ENCODE measurements at regions not wholly inside any gene's neighbourhood (a gene's known extent, or its start where the extent isn't known, plus 50 kb on each side); places are given as distances from the start of the nearest gene placed in this dataset.

DNA sequence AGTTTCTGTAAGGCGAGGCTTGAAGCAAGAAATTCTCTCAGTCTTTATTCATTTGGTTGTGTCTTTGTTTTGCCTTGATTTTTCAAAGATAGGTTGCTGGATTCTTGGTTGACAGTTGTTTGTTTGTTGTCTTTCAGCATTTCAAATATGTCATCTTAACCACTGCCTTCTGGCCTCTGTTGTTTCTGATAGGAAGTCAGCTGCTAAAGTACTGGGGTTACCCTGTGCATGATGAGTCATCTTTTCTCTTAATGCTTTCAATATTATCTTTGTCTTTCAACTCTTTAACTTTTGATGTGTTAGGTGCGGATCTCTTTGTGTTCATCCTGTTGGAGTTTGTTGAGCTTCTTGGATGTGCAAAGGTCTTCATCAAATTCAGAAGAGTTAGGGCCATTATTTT is 1571.3 kb downstream of the MAT2B start:
- DNase-seq (ENCODE audit: extremely low read depth, low read depth), result no peak
- no peak for TF ChIP-seq CTCF (IDR thresholded peaks at IDR 0.05; ENCODE audit: low read depth, low read length)

DNA sequence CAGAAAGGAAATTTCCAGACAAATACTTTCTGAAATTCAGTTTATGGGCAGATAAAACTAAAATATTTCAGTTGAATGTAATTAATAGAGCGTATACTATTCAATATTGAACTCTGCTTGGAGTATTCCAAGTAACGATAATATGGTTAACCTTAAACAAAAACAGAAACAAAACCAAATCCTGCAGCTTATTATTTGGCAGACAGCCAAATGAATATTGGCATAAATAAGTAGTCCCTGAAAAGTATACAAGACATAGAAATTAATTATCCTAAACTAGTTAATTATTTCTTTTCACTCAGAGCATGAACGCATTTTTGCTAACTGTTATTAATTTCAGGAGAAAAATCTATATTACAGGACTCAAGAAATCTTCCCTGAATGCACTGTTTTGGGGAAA is 1574.0 kb downstream of the MAT2B start:
- TF ChIP-seq CTCF (IDR thresholded peaks at IDR 0.05; ENCODE audit: low read depth, low read length), result no peak
- DNase-seq (ENCODE audit: extremely low read depth, low read depth), result no peak

DNA sequence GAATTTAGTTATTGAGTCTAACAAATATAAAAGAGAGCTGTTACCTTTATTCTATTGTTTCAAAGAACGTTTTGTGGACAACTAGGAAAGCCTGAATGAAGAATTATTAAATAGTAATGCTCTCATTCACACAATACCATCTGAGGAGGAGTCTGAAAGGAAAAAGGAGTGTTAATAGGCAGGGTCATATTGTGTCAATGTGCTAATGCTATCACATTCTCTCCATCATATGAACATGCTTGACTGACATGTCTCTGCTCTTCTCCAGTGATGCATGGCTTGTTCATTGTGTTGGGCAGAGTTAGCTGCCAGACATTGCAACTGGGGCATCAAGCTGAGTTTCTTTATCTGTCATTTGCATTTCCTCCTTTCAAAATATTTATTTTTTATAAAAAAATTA is 1578.0 kb downstream of the MAT2B start:
- TF ChIP-seq CTCF (IDR thresholded peaks at IDR 0.05; ENCODE audit: low read depth, low read length), result no peak
- DNase-seq (ENCODE audit: extremely low read depth, low read depth), result no peak

DNA sequence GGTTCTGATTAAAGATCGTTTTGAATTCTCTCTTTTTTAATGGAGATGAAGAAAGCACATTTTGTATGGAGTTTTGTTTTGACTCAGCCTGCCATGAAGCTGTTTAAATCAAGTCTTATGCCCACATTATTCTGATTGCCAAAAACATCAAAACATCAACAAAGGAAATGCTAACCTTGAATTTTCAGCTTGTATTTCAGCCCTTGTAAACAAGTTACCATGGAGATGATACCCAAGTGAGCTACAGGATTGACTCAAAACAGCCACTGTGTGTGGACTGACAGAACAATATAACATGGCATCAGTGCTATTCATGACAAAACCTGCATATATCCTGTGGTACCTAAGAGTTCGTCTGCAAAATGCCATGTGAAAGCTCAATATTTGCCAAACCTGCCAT is 1581.0 kb downstream of the MAT2B start:
- TF ChIP-seq CTCF (IDR thresholded peaks at IDR 0.05; ENCODE audit: low read depth, low read length), result no peak
- DNase-seq (ENCODE audit: extremely low read depth, low read depth), result no peak

DNA sequence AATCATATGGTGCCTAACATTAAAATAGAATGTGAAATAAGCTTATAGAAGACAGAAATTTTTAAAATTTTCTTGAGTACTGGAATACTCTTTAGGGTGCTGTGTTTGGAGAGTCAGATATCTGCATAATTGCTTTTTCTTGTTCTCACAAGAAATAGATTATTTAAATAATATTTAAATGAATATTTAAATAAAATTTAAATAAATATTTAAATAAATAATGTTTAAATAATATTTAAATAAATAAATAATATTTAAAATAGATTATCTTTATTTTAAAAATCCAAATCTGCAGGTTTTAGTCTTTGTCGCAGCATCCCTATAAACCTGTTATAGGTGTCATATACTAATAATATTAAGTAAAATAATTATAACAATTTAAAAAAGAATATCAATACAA is 1589.4 kb downstream of the MAT2B start:
- DNase-seq (ENCODE audit: extremely low read depth, low read depth), result no peak
- no peak for TF ChIP-seq CTCF (IDR thresholded peaks at IDR 0.05; ENCODE audit: low read depth, low read length)

DNA sequence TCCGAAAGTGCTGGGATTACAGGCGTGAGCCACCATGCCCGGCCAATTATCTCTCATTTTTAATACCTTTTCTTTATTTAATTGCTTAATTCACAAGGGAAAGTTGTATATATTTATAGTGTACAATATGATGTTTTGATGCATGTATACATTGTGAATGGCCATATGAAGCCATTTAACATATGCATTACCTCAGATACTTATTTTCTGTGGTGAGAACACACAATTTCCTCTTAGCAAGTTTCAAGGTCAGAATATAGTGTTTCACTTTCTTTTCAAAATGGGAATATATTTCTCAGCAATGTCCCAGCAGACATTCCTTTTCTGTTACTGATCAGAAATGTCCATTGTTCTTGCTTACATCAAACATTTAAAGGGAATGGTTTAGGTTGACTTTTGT is 1596.3 kb downstream of the MAT2B start:
- DNase-seq (ENCODE audit: extremely low read depth, low read depth), result no peak
- no peak for TF ChIP-seq CTCF (IDR thresholded peaks at IDR 0.05; ENCODE audit: low read depth, low read length)

- no peak for DNase-seq (ENCODE audit: extremely low read depth, low read depth)
- TF ChIP-seq CTCF (IDR thresholded peaks at IDR 0.05; ENCODE audit: low read depth, low read length), result no peak
Observed at GRCh38 chr5:165104611-165105010, 1599.2 kb downstream of the MAT2B start.
